Adrenal gland (tissue), 9 donors: ENCODE measurements at regions not wholly inside any gene's neighbourhood (a gene's known extent, or its start where the extent isn't known, plus 50 kb on each side); places are given as distances from the start of the nearest gene placed in this dataset.
"Not testable (repeated sequence)": the region's sequence is repeated elsewhere in the genome, so short reads cannot be mapped to it uniquely, and the experiment has no call there.

Experiments used
- DNase-seq, 7 donors: peaks; one replicate each; pipeline ENCODE4 v3.0.0-alpha.2; 2019 to 2020
- H3K27ac ChIP-seq, 5 donors: fragments of 200-600 bp; sonication (generic) in 4 of 5; 1 replicate in 3 of 5; 2 replicates in 2 of 5; pipeline versions ENCODE4 v1.5.1 to v1.8.0; 2016 to 2020; ENCODE audit warnings: mild to moderate bottlenecking in 1 of 5
- H3K27me3 ChIP-seq: fragments of 200-600 bp; 2 replicates; pipeline ENCODE4 v1.8.0; 2021
- H3K36me3 ChIP-seq, 2 donors: fragments of 200-600 bp; replicated peaks in 1 of 2; 1 replicate in 1 of 2; 2 replicates in 1 of 2; pipeline versions ENCODE4 v1.5.1 to v1.8.0; 2018 to 2022
- H3K4me1 ChIP-seq, 2 donors: fragments of 200-600 bp; replicated peaks in 1 of 2; 1 replicate in 1 of 2; 2 replicates in 1 of 2; pipeline versions ENCODE4 v1.5.1 to v1.8.0; 2018 to 2021
- H3K4me3 ChIP-seq, 4 donors: fragments of 200-600 bp; sonication (generic) in 3 of 4; one replicate each; pipeline ENCODE4 v1.5.1; 2016 to 2018
- H3K9me3 ChIP-seq, 3 donors: fragments of 200-600 bp; sonication (generic) in 1 of 3; replicated peaks in 1 of 3; 1 replicate in 2 of 3; 2 replicates in 1 of 3; pipeline versions ENCODE4 v1.5.1 to v1.8.0; 2016 to 2021
- POLR2A ChIP-seq, 2 donors: fragments of 450-650 bp; IDR thresholded peaks; one replicate each; pipeline ENCODE4 v1.6.1; 2017; ENCODE audit warnings: antibody characterized with exemption in 2 of 2, mild to moderate bottlenecking in 2 of 2, moderate library complexity in 1 of 2
- WGBS, 4 donors: extraction: QIAGEN DNeasy Blood & Tissue Kit in 2 of 4; methylation state at CpG; one replicate each; pipeline versions ENCODE4 v1.1.5 to v1.1.7; 2013 to 2017; 5-methylcytosine and 5-hydroxymethylcytosine counted together
- intact Hi-C, 2 donors: fragments of 100-400 bp; cut with DNase I; formaldehyde crosslinking; loops; one replicate each; pipeline versions ENCODE4 v1.14.1 to v1.15.0; 2022 to 2023
- TF ChIP-seq, protein P1 (sequence below), 6 experiments: fragments of 450-650 bp in 4 of 6; fragments of 200-600 bp in 2 of 6; sonication (generic) in 1 of 6; IDR thresholded peaks; 1 replicate in 5 of 6; 2 replicates in 1 of 6; pipeline versions ENCODE4 v1.5.1 to v1.8.0; 2016 to 2021; ENCODE audit warnings: antibody characterized with exemption in 6 of 6, mild to moderate bottlenecking in 2 of 6, moderate library complexity in 1 of 6
- donor health status: healthy with polysubstance abuse.
- donor health status: Bipolar disorder and iron deficiency.
- donor health status: DM: yes; HTN: yes; CAD: no.
- donor health status: DM: no; HTN: no; CAD: no.
- donor health status: DM: no; HTN: no; CAD: no.

DNA sequence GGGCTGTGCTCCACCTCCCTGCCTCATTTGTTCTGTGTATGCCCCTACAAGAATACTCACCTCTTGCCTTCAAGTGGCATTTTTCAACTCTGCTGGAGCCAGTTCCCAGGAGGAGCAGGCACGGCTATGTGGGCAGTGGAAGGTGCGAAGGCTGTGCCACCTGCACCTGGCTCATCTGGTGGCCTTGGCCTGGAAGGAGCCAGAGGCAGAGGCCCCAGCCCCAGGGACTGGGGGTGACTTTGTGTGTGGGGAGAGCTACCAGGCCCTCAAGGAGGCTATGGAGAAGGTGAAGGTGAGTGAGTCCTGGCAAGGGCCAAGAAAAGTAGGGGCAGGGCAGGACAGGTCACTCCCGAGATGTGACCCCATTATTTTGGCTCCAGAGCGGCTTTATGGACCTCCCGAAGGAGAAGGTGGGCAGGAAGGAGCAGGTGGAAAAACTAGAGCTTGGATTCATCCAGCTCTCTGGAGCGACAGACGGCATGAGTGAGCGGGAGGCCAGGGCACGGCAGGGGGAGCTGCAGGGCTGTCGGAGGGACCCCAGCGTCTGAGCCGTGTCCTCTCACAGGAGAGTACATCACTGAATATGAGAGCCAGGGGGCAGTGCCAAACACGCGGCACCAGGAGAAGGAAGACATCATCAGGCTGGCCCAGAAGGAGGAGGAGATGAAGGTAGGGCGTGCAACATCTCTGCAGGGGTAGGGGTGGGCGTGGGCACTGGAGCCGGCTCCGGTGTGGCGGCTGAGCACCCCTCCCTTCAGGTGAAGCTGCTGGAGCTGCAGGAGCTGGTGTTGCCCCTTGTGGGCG, 57.3 kb upstream of the UBE2Q2 start:
- intact Hi-C loops, result no loop called here
- H3K27ac ChIP-seq, result no peak overlapping the region
- no peaks in the 10 kb centered on the region for H3K9me3 ChIP-seq
- peaks cover 4% of the 10 kb centered on the region for H3K27me3 ChIP-seq
- no peaks in the 10 kb centered on the region for H3K4me1 ChIP-seq
- no peak overlapping the region for H3K4me3 ChIP-seq
- TF ChIP-seq POLR2A (IDR thresholded peaks at IDR 0.05), result no peak
- TF ChIP-seq, protein P1, sequence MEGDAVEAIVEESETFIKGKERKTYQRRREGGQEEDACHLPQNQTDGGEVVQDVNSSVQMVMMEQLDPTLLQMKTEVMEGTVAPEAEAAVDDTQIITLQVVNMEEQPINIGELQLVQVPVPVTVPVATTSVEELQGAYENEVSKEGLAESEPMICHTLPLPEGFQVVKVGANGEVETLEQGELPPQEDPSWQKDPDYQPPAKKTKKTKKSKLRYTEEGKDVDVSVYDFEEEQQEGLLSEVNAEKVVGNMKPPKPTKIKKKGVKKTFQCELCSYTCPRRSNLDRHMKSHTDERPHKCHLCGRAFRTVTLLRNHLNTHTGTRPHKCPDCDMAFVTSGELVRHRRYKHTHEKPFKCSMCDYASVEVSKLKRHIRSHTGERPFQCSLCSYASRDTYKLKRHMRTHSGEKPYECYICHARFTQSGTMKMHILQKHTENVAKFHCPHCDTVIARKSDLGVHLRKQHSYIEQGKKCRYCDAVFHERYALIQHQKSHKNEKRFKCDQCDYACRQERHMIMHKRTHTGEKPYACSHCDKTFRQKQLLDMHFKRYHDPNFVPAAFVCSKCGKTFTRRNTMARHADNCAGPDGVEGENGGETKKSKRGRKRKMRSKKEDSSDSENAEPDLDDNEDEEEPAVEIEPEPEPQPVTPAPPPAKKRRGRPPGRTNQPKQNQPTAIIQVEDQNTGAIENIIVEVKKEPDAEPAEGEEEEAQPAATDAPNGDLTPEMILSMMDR (IDR thresholded peaks at IDR 0.05), result no peak
- peak in 3 of 7 donors; percentile 13 to 52 (median 18) for DNase-seq
- no peaks in the 10 kb centered on the region for H3K36me3 ChIP-seq
- 51 to 65% (median 61%) methylated on average over 12 to 20 of the region's 20 CpGs for WGBS, 4 donors

DNA sequence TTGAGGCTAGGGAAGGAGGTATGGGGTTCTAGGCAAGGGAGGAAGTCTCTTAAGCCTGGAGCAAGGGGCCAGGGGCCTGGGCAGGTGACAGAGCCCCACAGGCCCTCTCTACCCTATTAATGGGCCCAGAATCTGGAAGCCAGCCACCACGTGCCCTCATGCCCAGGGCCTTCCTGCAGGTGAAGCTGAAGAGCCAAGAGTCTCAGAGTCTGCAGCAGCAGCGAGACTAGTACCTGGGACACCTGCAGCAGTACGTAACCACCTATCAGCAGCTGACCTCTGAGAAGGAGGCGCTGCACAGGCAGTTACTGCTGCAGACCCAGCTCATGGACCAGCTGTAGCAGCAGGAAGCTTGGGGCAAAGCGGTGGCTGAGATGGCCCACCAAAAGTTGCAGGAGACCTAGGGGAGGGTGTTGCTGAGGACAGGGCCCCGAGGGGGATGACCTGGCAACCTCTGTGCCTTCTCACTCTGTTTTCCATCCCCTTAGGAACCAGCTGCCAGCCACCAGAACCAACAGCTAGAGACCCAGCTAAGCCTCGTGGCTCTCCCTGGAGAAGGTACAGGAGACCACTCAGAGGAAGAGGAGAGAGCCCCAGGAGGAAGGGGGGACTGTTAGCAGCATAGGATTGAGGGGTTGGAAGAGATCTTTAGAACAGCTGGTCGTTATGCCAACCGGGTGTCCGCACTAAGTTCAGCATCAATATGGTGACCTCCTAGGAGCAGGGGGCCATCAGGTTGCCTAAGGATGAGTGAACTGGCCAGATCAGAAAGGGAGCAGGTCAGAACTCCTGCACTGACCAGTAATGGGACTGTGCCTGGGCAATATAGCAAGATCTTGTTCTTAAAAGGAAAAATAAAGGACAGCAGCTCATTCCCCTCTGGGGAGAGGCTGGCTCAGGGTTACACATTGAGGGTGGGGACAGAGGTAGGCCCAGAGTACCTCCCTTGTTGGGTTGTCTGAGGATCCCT, 58.5 kb upstream of the UBE2Q2 start:
- WGBS, 4 donors, result 88 to 100% (median 91%) methylated on average over 2 to 10 of the region's 10 CpGs
- H3K27me3 ChIP-seq, H3K4me1 ChIP-seq, H3K9me3 ChIP-seq, H3K4me3 ChIP-seq, H3K27ac ChIP-seq, H3K36me3 ChIP-seq, intact Hi-C loops: not testable (repeated sequence)
- peak in 3 of 7 donors; percentile 7 to 41 (median 11) for DNase-seq

DNA sequence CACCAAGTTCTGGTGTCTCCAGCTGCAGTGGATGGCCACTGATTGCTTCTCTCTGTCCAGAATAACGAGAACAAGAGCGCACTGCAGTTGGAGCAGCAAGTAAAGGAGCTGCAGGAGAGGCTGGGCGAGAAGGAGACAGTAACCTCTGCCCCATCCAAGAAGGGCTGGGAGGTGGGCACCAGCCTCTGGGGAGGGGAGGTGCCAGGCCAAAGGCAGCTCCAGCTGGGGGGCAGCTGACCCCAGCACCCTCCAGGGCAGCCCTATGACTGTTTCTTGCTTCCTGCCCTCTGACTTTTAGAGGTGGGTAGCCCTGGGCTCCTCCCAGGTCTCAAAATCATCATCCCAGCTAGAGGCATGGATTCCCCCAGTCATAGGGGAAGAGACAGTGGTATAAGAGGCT, 59.7 kb upstream of the UBE2Q2 start:
- H3K27ac ChIP-seq, H3K4me1 ChIP-seq, H3K36me3 ChIP-seq, H3K27me3 ChIP-seq, H3K9me3 ChIP-seq, H3K4me3 ChIP-seq, intact Hi-C loops: not testable (repeated sequence)
- 81 to 89% (median 83%) methylated on average over 3 of the region's 3 CpGs for WGBS, 4 donors
- DNase-seq, result peak in 3 of 7 donors; percentile 4 to 18 (median 10)

DNA sequence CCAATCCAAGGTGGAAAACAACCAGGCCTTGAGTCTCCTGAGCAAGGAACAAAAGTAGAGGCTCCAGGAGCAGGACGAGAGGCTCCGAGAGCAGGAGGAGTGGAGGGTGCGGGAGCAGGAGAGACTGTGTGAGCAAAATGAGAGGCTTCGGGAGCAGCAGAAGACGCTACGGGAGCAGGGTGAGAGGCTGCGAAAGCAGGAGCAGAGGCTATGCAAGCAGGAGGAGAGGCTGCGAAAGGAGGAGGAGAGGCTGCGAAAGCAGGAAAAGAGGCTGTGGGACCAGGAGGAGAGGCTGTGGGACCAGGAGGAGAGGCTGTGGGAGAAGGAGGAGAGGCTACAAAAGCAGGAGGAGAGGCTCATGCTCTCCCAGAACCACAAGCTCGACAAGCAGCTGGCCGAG, 60.3 kb upstream of the UBE2Q2 start:
- Histone ChIP-seq H3K4me1 (no peaks in the 10 kb centered on the region), H3K9me3 (no peaks in the 10 kb centered on the region), H3K4me3 (no peak overlapping the region), H3K27me3 (no peaks in the 10 kb centered on the region), H3K36me3 (no peaks in the 10 kb centered on the region), H3K27ac (no peak overlapping the region)
- 75 to 88% (median 81%) methylated on average over 9 to 11 of the region's 11 CpGs for WGBS, 4 donors
- TF ChIP-seq POLR2A (IDR thresholded peaks at IDR 0.05), result no peak
- TF ChIP-seq, protein P1 (IDR thresholded peaks at IDR 0.05), result no peak
- peak in 2 of 7 donors; percentile 6 to 30 for DNase-seq
- intact Hi-C loops, result no loop called here

DNA sequence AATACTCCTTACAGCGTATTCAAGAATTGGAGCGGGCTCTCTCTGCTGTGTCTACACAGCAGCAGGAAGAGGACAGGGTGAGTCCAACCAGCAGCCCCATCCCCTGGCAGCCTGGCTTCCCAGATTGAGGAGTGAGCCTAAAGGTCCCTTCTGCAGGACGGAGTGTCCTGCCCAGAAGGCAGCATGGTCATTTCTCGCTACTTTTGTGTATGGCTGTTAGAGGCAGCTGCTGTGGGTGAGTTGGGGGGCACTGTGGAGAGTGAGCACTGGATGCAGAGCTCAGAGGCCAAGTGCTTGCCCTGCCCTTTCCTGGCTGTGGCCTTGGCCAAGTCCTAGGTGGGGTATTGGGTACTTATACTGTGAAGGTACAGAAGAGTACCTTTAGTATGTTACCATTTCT, 62.3 kb upstream of the UBE2Q2 start:
- H3K4me3 ChIP-seq, H3K4me1 ChIP-seq, H3K9me3 ChIP-seq, H3K27ac ChIP-seq, intact Hi-C loops, H3K36me3 ChIP-seq, H3K27me3 ChIP-seq: not testable (repeated sequence)
- WGBS, 4 donors, result 75 to 100% (median 95%) methylated on average over 2 to 4 of the region's 4 CpGs
- peak in 3 of 7 donors; percentile 5 to 7 (median 6) for DNase-seq
